CD1c-positive myeloid dendritic cell (primary cell): ENCODE measurements at regions not wholly inside any gene's neighbourhood (a gene's known extent, or its start where the extent isn't known, plus 50 kb on each side); places are given as distances from the start of the nearest gene placed in this dataset.
"Not testable (repeated sequence)": the region's sequence is repeated elsewhere in the genome, so short reads cannot be mapped to it uniquely, and the experiment has no call there.

ENCODE experiments used
- DNase-seq: peaks from one replicate; pipeline ENCODE4 v3.0.0-alpha.2; 2016; ENCODE audit errors: extremely low spot score

GRCh38 chr4:64216741-64217140 lies 192.5 kb downstream of the TECRL start:
- no peak for DNase-seq

DNA sequence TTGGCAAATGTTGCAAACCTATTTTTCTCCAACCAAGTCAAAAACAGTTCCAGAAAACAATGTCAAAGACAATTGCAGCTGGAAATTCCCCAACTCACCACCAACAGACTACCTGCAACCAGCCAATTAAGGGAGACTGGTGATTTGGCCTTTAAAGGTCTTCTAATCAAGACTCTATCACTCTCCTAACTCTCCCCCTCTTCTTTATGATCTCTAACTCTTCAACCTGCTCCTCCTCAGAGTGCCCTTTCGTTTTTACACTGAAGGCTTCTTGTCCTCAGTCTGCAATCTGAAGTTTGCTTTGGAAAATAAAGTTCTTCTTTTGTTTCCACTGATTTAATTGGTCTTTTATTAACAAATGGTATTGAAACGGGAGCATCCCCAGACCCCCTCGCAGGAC lies 203.9 kb downstream of the TECRL start:
- DNase-seq, result no peak

DNA sequence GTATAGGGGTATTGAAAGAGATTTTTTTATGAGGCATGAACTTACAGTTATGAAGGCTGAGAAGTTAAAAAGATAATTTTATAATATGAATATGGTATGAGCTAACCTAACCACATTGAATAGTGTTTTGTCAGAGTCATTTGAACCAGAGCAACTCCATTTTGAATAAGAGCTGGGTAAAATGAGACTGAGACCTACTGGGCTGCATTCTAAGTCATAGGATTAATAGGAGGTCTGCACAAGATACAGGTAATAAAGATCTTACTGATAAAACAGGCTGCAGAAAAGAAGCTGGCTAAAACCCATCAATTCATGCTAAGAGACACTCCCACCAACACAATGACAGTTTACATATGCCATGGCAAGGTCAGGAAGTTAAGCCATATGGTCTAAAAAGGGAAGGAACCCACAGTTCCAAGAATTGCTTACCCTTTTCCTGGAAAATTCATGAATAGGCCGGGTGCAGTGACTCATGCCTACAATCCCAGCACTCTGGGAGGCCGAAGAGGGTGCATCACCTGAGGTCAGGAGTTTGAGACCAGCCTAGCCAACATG lies 209.2 kb downstream of the TECRL start:
- DNase-seq, result no peak

GRCh38 chr4:64195582-64195981 lies 213.7 kb downstream of the TECRL start:
- no peak for DNase-seq

- no peak for DNase-seq
Observed at GRCh38 chr4:64192731-64193412, 216.4 kb downstream of the TECRL start.

- no peak for DNase-seq
Observed at GRCh38 chr4:64174247-64174882, 234.9 kb downstream of the TECRL start.

- no peak for DNase-seq
Observed at GRCh38 chr4:64166365-64166764, 242.9 kb downstream of the TECRL start.

DNA sequence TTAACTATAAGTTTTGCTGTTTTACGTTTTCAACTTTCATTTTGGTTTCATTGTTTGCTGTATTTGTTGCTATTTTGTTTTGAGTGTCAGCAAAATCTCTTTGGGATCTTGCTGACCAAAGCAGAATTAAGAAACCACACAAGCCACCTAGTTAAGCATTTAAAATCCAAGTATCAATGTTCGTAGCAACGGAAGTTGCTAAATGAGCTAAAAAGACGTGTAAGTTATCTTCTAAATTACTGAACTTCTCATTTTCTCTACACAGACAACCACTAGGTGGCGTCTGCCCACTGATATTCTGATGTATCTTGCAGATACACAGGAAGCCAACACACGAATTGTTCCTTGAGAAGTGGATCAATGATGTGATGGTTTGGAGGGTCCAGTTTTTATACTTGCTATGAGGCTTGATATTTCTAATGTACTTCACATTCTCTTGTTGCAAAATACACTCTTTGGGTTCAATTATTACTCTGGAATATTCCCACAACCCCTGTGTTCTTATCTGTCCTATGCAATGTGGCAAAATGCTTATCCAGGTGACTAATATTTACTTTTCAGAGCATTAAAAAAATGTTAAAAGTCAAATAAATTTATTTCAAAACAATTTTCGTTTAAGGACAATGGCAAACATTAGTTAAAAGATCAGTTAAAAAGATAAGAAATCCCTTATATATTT lies 250.5 kb downstream of the TECRL start:
- DNase-seq, result peak; percentile 58

DNA sequence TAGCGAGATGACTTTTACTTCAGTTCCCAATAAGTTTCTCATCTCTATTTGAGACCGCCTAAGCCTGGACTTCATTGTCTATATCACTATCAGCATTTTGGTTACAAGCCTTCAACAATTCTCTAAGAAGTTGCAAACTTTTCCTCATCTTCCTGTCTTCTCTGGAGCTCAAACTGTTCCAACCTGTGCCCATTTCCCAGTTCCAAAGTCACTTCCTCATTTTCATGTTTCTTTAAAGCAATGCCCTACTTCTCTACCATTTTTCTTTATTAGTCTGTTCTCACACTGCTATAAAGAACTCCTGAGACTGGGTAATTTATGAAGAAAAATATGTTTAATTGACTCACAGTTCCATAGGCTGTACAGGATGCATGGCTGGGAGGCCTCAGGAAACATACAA lies 251.9 kb downstream of the TECRL start:
- no peak for DNase-seq

- no peak for DNase-seq
Observed at GRCh38 chr4:64156253-64156652, 253.0 kb downstream of the TECRL start.

DNA sequence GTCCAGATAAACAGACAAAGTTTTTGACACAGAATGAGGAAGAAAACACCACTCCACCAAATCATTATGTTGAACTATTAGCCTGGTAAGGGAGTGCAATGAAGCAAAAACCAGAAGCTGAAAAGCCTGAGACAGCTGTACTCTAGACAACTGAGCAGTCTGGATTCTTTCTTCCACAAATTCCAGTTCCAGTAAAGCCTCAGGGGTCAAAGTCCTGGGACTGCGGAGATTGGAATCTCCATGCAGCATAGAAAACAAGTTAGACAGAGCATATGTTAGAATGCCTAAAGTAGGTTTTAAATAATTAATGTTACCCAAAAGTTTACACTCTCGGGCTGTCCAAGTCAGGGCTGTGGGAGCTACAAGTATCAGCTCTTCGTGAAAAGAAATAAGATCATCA lies 263.2 kb downstream of the TECRL start:
- DNase-seq, result no peak

DNA sequence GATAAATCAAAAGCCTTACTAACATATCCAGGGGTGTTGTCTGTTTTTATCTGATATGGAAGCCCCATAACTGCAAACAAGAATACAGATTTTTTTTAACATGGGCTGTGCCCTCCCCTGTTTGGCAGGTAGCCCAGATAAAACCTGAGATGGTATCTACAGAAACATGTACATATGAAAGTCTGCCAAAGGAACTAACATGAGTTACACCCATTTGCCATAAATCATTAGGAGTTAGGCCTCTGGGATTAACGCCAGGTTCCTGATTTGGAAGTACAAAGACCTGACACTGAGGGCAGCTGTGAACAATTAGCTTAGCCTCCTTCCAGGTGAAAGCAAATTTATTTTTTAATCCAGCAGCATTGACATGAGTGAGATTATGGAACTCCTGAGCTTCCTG lies 264.3 kb downstream of the TECRL start:
- no peak for DNase-seq

GRCh38 chr4:64130907-64131306 lies 278.3 kb downstream of the TECRL start:
- no peak for DNase-seq

DNA sequence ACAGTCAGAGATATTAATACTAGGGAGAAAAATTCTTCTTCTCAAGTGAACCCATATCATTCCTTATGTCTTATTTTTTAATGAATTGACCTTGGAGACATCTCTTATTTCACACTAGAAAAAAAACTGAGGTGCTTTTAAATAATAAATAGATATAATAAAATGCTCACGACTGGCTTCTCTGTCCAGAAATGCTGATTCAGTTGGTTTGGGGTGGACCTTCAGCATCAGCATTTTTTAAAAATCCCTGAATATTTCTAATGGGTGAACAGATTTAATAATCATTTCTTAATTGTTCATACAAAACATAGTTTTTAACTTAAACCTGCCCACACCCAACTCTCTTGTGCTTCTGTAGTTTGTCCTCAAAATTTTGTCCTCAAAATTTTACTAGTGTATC lies 283.9 kb downstream of the TECRL start:
- DNase-seq, result no peak

- DNase-seq, result no peak
Observed at GRCh38 chr4:64121803-64122202, 287.4 kb downstream of the TECRL start.

DNA sequence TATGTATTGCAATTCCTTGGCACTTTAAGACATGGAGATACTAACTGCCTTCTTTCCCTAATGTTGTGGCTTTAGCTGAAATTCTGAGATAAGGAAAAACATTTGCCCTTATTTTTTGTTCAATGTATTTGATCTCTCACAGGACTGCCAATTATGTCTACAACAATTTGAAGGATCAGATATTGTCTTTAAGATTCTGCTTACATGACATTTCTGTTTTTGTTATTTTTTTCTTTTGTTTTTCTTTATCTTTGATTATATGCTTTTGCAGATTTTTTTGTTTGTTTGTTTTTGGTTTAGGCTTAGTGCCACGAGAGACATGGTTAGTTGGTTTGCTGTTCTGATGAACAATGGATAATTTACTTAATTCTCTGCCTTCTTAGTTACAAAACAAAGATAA lies 303.3 kb downstream of the TECRL start:
- no peak for DNase-seq

DNA sequence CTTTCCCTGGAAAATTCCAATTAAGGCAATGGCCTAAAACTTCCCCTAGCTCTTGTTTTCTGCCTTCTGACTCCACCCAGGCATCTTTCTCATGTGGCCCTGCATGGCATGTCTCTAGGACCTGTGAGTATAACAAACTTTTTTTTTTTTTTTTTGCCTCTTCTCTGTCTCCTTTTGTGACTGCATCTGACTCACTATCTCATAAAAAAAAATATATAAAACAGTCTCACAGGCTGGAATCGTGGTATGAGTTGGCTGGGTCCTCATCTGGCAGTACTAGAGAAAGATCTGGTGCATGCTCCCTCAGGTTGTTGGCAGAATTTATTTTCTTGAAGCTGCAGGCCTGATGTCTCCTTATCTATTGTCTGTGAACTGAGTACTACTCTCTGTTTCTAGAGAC lies 313.9 kb downstream of the TECRL start:
- DNase-seq, result no peak

- DNase-seq, result no peak
Observed at GRCh38 chr4:64079316-64079715, 329.9 kb downstream of the TECRL start.

- DNase-seq, result no peak
Observed at GRCh38 chr4:64068096-64068495, 341.2 kb downstream of the TECRL start.

DNA sequence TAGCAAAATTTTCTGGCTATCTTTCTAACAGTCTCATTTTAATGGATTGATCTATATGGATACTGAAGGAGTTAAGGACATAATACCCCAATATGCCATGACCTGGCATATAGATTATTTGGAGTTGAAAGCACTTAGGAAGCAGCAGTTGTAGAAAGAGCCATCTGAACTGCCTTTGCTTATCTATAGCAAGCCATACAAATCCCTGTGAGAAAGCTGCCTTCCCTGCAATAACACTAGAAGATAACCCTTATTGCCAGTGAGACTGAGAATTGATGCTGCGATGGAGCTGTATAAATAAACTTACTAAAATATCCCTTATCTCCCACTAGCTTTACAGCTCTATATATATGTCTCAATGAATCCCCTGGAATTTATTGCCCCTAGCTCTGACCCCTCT lies 346.3 kb downstream of the TECRL start:
- no peak for DNase-seq

GRCh38 chr4:64037033-64037432 lies 372.2 kb downstream of the TECRL start:
- not testable (repeated sequence) for DNase-seq

DNA sequence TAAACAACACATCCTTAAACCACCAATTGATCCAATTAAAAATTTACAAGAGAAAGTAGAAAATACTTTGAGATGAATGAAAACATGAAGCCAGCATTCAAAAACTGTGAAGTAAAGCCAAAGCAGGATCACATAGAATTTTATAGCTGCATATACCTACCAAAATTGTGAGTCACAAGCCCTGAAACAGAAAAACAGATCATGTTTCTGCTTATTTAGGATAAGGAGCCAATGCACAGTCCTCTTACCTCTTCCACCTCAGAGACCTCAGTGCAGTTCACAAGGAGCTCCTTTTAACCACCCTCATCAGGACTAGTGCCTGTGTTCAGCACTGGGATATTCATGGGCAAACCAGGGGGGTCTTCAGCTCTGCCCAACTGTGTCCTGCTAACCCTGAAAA lies 386.7 kb downstream of the TECRL start:
- no peak for DNase-seq

GRCh38 chr4:64016893-64017292 lies 392.4 kb downstream of the TECRL start:
- DNase-seq, result no peak
